ENCODE measurements at regions not wholly inside any gene's neighbourhood (a gene's known extent, or its start where the extent isn't known, plus 50 kb on each side); places are given as distances from the start of the nearest gene placed in this dataset.
"Not testable (repeated sequence)": the region's sequence is repeated elsewhere in the genome, so short reads cannot be mapped to it uniquely, and the experiment has no call there.

- DNase-seq, result no peak
- intact Hi-C loops (cut with micrococcal nuclease), result no loop called here
- Mint-ChIP-seq H3K27me3 (no peaks in the 10 kb centered on the region), H3K9me3 (no peaks in the 10 kb centered on the region), H3K36me3 (ENCODE audit: low read depth) (no peaks in the 10 kb centered on the region), H3K4me1 (no peaks in the 10 kb centered on the region), H3K27ac (no peak overlapping the region), H3K4me3 (no peak overlapping the region)
- ChIA-PET CTCF (no interaction called here), POLR2A (no interaction called here)
- ATAC-seq (ENCODE audit: low read depth), result no peak
- TF ChIP-seq CTCF (IDR thresholded peaks at IDR 0.05), result no peak
Observed at GRCh38 chr4:156113138-156113765, 159.6 kb upstream of the CTSO start.

GRCh38 chr4:156111686-156112085, 158.0 kb upstream of the CTSO start:
- intact Hi-C loops (cut with micrococcal nuclease), result no loop called here
- ChIA-PET POLR2A (no interaction called here), CTCF (no interaction called here)
- DNase-seq (no peak), ATAC-seq (ENCODE audit: low read depth) (no peak)
- no peaks in the 10 kb centered on the region for H3K4me1 Mint-ChIP-seq
- no peaks in the 10 kb centered on the region for H3K9me3 Mint-ChIP-seq
- no peak overlapping the region for H3K27ac Mint-ChIP-seq
- no peak overlapping the region for H3K4me3 Mint-ChIP-seq
- H3K36me3 Mint-ChIP-seq (ENCODE audit: low read depth), result no peaks in the 10 kb centered on the region
- no peak for TF ChIP-seq CTCF (IDR thresholded peaks at IDR 0.05)
- no peaks in the 10 kb centered on the region for H3K27me3 Mint-ChIP-seq

GRCh38 chr4:156109943-156110900, 156.6 kb upstream of the CTSO start:
- Mint-ChIP-seq H3K9me3 (no peaks in the 10 kb centered on the region), H3K36me3 (ENCODE audit: low read depth) (no peaks in the 10 kb centered on the region), H3K4me3 (no peak overlapping the region), H3K4me1 (no peaks in the 10 kb centered on the region), H3K27ac (no peak overlapping the region), H3K27me3 (no peaks in the 10 kb centered on the region)
- ChIA-PET CTCF (no interaction called here), POLR2A (no interaction called here)
- no peak for TF ChIP-seq CTCF (IDR thresholded peaks at IDR 0.05)
- no peak for ATAC-seq (ENCODE audit: low read depth)
- intact Hi-C loops (cut with micrococcal nuclease), result no loop called here
- no peak for DNase-seq

GRCh38 chr4:156109087-156109486, 155.4 kb upstream of the CTSO start:
- DNase-seq; intact Hi-C loops (cut with micrococcal nuclease); POLR2A ChIA-PET; H3K4me3 Mint-ChIP-seq; H3K27ac Mint-ChIP-seq; H3K27me3 Mint-ChIP-seq; H3K9me3 Mint-ChIP-seq; H3K36me3 Mint-ChIP-seq (ENCODE audit: low read depth); CTCF ChIA-PET; ATAC-seq (ENCODE audit: low read depth); H3K4me1 Mint-ChIP-seq: not testable (repeated sequence)

GRCh38 chr4:156103311-156103710, 149.6 kb upstream of the CTSO start:
- Mint-ChIP-seq H3K4me1 (no peaks in the 10 kb centered on the region), H3K36me3 (ENCODE audit: low read depth) (no peaks in the 10 kb centered on the region), H3K9me3 (no peaks in the 10 kb centered on the region), H3K4me3 (no peak overlapping the region), H3K27ac (no peak overlapping the region), H3K27me3 (no peaks in the 10 kb centered on the region)
- ATAC-seq (ENCODE audit: low read depth) (no peak), DNase-seq (no peak)
- ChIA-PET CTCF (no interaction called here), POLR2A (no interaction called here)
- intact Hi-C loops (cut with micrococcal nuclease), result no loop called here
- no peak for TF ChIP-seq CTCF (IDR thresholded peaks at IDR 0.05)

Measured in activated B cell treated with CpG ODN at 0.5 μM for 24 hours (primary cell).